Mesothelial cell of epicardium (in vitro differentiated cells): ENCODE measurements at regions not wholly inside any gene's neighbourhood (a gene's known extent, or its start where the extent isn't known, plus 50 kb on each side); places are given as distances from the start of the nearest gene placed in this dataset.

Experiments used
- DNase-seq, 2 experiments: peaks; one replicate each; pipeline ENCODE4 v3.0.0; 2021; ENCODE audit warnings: low spot score in 2 of 2; ENCODE audit not compliant: unreplicated experiment in 2 of 2
- H3K27ac Mint-ChIP-seq: 2 replicates; pipeline ENCODE4 v1.8.0; 2021; ENCODE audit warnings: mixed read lengths
- H3K27me3 Mint-ChIP-seq: 2 replicates; pipeline ENCODE4 v1.8.0; 2021; ENCODE audit warnings: low read depth, mixed read lengths
- H3K36me3 Mint-ChIP-seq: 2 replicates; pipeline ENCODE4 v1.8.0; 2021; ENCODE audit warnings: mixed read lengths
- H3K4me1 Mint-ChIP-seq: 2 replicates; pipeline ENCODE4 v1.8.0; 2021; ENCODE audit warnings: mixed read lengths
- H3K4me3 Mint-ChIP-seq: 2 replicates; pipeline ENCODE4 v1.8.0; 2021; ENCODE audit warnings: mild to moderate bottlenecking, moderate library complexity, mixed read lengths
- H3K9me3 Mint-ChIP-seq: 2 replicates; pipeline ENCODE4 v1.8.0; 2021; ENCODE audit warnings: mixed read lengths
- TF ChIP-seq, protein P1 (sequence below): fragments of 200-600 bp; sonication (generic); IDR thresholded peaks from one replicate; pipeline ENCODE4 v1.5.0; 2021; ENCODE audit warnings: antibody characterized with exemption; ENCODE audit not compliant: unreplicated experiment

GRCh38 chr17:54754560-54754959 lies 146.1 kb upstream of the TOM1L1 start:
- no peak overlapping the region for H3K27ac Mint-ChIP-seq
- DNase-seq: no peak
- H3K27me3 Mint-ChIP-seq: no peaks in the 10 kb centered on the region
- H3K4me1 Mint-ChIP-seq: no peaks in the 10 kb centered on the region
- no peaks in the 10 kb centered on the region for H3K36me3 Mint-ChIP-seq
- TF ChIP-seq, protein P1, sequence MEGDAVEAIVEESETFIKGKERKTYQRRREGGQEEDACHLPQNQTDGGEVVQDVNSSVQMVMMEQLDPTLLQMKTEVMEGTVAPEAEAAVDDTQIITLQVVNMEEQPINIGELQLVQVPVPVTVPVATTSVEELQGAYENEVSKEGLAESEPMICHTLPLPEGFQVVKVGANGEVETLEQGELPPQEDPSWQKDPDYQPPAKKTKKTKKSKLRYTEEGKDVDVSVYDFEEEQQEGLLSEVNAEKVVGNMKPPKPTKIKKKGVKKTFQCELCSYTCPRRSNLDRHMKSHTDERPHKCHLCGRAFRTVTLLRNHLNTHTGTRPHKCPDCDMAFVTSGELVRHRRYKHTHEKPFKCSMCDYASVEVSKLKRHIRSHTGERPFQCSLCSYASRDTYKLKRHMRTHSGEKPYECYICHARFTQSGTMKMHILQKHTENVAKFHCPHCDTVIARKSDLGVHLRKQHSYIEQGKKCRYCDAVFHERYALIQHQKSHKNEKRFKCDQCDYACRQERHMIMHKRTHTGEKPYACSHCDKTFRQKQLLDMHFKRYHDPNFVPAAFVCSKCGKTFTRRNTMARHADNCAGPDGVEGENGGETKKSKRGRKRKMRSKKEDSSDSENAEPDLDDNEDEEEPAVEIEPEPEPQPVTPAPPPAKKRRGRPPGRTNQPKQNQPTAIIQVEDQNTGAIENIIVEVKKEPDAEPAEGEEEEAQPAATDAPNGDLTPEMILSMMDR: peak; percentile 33
- no peaks in the 10 kb centered on the region for H3K9me3 Mint-ChIP-seq
- no peak overlapping the region for H3K4me3 Mint-ChIP-seq

DNA sequence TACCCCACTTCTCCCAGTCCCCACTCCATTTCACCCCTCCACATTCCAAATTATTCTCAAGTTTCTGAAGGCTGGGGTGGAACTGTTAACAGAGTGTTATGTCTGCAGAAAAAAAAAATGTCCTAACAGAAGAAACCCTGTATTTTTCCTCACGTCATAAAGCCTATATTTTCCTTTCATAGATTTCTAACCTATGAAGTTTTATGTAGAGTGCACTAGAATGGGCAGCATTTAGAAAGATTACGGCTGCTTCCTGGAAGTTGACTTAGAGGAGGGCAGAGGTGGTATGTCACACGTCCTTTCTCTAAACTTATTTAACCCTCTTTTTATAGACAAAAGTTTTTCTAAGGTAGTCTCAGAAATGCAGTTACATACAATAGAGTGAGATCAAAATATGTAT lies 139.8 kb upstream of the TOM1L1 start:
- no peaks in the 10 kb centered on the region for H3K4me1 Mint-ChIP-seq
- no peak overlapping the region for H3K4me3 Mint-ChIP-seq
- H3K27me3 Mint-ChIP-seq: peaks cover 1% of the 10 kb centered on the region
- H3K27ac Mint-ChIP-seq: no peak overlapping the region
- peaks cover 12% of the 10 kb centered on the region for H3K9me3 Mint-ChIP-seq
- H3K36me3 Mint-ChIP-seq: no peaks in the 10 kb centered on the region
- TF ChIP-seq, protein P1: no peak
- DNase-seq: no peak

- no peak overlapping the region for H3K27ac Mint-ChIP-seq
- H3K9me3 Mint-ChIP-seq: peaks cover 12% of the 10 kb centered on the region
- TF ChIP-seq, protein P1: no peak
- no peak for DNase-seq
- H3K27me3 Mint-ChIP-seq: no peaks in the 10 kb centered on the region
- peaks cover 13% of the 10 kb centered on the region for H3K4me1 Mint-ChIP-seq
- no peak overlapping the region for H3K4me3 Mint-ChIP-seq
- no peaks in the 10 kb centered on the region for H3K36me3 Mint-ChIP-seq
Measured at GRCh38 chr17:54770836-54771235, 129.8 kb upstream of the TOM1L1 start.

DNA sequence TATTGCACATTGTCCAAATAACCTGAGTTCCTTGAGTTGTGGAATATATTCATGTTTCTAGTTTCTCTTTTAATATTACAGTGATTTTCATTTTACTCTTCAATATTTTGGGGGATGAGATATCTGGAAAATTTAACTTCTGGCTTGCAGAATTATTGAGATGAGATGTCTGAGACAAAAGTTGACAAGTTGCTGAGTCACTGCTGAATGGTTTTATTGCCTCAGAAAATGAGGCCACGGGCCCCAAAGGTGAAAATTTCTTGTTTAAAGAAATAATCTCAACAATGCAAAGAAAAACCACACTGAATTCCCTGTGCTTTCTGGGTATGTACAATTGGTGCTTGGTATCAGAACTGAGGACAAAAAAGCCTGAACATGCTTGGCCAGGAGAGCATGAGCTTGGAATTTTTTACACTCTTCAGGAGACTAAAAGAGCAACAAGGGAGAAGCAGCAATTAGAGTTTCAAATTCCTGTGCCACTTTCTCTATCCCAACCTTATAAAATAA lies 129.2 kb upstream of the TOM1L1 start:
- Mint-ChIP-seq H3K36me3 (no peaks in the 10 kb centered on the region), H3K4me3 (no peak overlapping the region), H3K27ac (no peak overlapping the region), H3K9me3 (peaks cover 12% of the 10 kb centered on the region), H3K4me1 (peaks cover 13% of the 10 kb centered on the region), H3K27me3 (no peaks in the 10 kb centered on the region)
- TF ChIP-seq, protein P1: no peak
- no peak for DNase-seq

DNA sequence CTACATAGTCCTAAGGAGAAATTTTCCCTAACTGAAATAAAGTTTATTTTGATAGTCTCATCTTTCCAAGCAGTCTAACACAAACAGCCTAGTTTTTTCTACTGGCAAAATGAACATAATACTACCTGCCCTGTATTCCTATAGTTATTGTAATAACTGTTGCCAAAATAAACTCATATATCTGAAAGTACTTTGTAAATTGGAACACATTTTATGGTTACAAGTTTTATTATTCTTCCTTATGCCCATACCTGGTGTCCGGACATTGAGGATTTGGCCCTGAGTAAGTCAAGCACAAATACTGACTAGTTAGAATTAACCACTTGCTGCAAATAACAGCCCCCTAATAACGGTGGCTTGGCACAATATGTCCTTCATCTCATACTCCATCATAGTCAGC lies 120.4 kb upstream of the TOM1L1 start:
- no peaks in the 10 kb centered on the region for H3K36me3 Mint-ChIP-seq
- no peak overlapping the region for H3K27ac Mint-ChIP-seq
- no peaks in the 10 kb centered on the region for H3K9me3 Mint-ChIP-seq
- no peak for DNase-seq
- H3K4me1 Mint-ChIP-seq: no peaks in the 10 kb centered on the region
- no peak overlapping the region for H3K4me3 Mint-ChIP-seq
- TF ChIP-seq, protein P1: no peak
- H3K27me3 Mint-ChIP-seq: no peaks in the 10 kb centered on the region

DNA sequence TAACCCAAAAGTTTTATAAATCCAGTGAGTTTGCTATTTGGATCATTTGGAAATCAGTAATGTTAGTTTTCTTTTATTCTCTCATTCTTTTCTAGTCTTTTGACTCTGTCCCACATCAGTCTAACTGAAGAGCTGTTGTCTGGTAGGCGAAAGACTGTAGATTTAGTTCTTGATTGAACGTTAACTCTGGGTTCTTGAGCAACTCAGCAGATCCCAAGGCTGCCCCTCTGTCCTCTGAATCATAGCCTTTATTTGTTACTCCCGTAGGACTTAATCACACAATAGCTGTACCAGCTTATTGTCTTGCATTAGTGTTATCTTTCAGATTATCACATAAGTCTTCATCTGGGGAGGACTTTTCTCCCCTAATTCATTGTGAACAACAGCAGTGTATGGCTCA lies 119.3 kb upstream of the TOM1L1 start:
- no peak for DNase-seq
- Mint-ChIP-seq H3K27me3 (no peaks in the 10 kb centered on the region), H3K4me1 (no peaks in the 10 kb centered on the region), H3K4me3 (no peak overlapping the region), H3K27ac (no peak overlapping the region), H3K9me3 (no peaks in the 10 kb centered on the region), H3K36me3 (no peaks in the 10 kb centered on the region)
- TF ChIP-seq, protein P1: no peak
